ENCODE measurements at regions not wholly inside any gene's neighbourhood (a gene's known extent, or its start where the extent isn't known, plus 50 kb on each side); places are given as distances from the start of the nearest gene placed in this dataset.
"Not testable (repeated sequence)": the region's sequence is repeated elsewhere in the genome, so short reads cannot be mapped to it uniquely, and the experiment has no call there.

DNA sequence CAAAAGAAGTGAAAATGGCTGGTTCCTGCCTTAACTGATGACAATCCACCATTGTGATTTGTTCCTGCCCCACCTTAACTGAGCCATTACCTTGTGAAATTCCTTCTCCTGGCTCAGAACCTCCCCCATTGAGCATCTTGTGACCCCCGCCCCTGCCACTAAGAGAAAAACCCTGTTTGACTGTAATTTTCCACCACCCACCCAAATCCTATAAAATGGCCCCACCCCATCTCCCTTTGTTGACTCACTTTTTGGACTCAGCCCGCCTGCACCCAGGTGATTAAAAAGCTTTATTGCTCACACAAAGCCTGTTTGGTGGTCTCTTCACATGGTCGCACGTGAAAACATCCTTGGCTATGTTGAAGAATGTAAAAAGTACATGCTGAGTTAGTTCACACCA is 197.6 kb upstream of the FBN2 start:
- H3K4me3 ChIP-seq (ENCODE audit: low read length); H3K9ac ChIP-seq (ENCODE audit: low read length); H3K27me3 ChIP-seq (ENCODE audit: control insufficient read depth, insufficient read depth, low read length); H3K4me1 ChIP-seq (ENCODE audit: control insufficient read depth, low read depth, low read length); H3K9me3 ChIP-seq (ENCODE audit: control insufficient read depth, low read depth, low read length); H3K27ac ChIP-seq (ENCODE audit: low read length); H3K36me3 ChIP-seq (ENCODE audit: control insufficient read depth, low read depth, low read length): not testable (repeated sequence)

DNA sequence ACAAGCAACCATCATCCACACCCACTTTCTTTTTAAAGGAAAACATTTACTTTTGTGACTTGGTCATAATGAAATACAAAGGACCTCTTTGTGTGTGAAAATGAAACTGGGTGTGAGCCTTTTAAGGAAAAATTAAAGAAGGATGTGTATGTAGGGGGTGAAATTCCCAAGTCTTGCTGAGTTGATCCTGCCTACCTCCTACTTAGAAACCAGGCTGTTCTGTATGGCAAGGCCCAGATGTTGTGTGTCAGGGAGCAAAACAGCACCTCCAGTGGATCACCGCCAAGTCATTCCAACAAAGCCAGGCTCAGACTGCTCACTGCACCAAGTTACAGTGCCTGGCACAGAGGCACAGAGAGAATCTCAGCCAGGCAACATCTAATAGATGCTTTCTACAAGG is 198.5 kb upstream of the FBN2 start:
- Histone ChIP-seq H3K4me3 (ENCODE audit: low read length) (no peak overlapping the region), H3K27ac (ENCODE audit: low read length) (no peak overlapping the region), H3K27me3 (ENCODE audit: control insufficient read depth, insufficient read depth, low read length) (no peaks in the 10 kb centered on the region), H3K9ac (ENCODE audit: low read length) (no peak overlapping the region), H3K9me3 (ENCODE audit: control insufficient read depth, low read depth, low read length) (no peaks in the 10 kb centered on the region), H3K36me3 (ENCODE audit: control insufficient read depth, low read depth, low read length) (no peaks in the 10 kb centered on the region), H3K4me1 (ENCODE audit: control insufficient read depth, low read depth, low read length) (no peaks in the 10 kb centered on the region)

DNA sequence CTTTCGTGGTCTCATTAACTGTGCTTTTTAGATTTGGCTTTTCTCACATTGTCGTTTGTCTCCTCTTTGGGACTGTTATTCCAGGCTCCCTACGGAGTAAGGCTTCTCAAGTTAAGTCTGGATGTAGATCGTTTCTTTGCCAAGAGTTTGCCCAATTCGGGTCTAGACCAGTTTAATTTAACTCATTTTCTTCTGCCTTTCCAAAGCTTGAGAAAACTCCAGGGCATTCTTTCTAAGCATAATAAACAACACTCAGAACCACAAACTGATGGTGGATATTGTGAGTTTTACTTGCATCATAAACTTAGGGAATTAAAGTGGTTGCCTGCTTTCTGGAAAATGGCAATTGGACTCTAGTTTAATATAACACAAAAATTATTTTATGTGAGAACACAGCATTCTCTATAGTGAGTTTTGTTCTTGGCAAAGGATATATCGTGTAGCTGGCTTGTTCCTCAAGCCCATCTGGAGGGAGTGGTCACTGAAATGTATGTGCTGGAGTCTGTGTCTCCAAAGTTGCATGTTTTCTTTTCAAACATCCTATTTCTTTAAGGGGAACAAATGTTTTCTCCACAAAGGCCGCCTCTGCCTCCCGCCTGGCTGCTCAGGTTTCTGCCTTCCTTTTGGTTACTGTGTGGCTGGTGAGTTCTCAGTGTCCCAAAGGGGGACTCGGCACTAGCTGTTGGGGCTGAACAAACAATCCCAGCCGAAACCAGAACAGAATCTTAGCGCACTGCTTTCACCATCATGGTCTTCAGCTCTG is 211.3 kb upstream of the FBN2 start:
- Histone ChIP-seq H3K36me3 (ENCODE audit: control insufficient read depth, low read depth, low read length) (no peaks in the 10 kb centered on the region), H3K9ac (ENCODE audit: low read length) (no peak overlapping the region), H3K4me3 (ENCODE audit: low read length) (no peak overlapping the region), H3K27me3 (ENCODE audit: control insufficient read depth, insufficient read depth, low read length) (no peaks in the 10 kb centered on the region), H3K9me3 (ENCODE audit: control insufficient read depth, low read depth, low read length) (no peaks in the 10 kb centered on the region), H3K4me1 (ENCODE audit: control insufficient read depth, low read depth, low read length) (no peaks in the 10 kb centered on the region), H3K27ac (ENCODE audit: low read length) (no peak overlapping the region)

DNA sequence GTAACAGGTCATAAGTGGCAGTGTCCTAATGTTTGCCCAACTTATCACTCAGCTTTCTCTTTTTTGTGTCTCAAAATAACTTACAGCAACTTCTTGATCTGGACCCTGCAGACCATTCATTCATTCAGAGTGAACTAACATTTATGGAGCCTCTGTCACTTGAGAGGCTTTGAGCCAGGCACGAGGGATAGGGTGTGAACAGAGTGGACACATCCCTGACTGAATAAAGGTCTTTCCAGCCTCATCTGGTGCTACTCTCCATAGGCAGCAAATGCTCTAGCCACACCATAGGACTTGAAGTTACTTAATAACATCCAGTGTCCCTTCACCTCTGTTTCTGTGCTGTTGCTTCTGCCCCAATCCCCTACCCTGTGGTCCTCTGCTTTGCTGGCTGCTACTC is 212.1 kb upstream of the FBN2 start:
- no peak overlapping the region for H3K4me3 ChIP-seq (ENCODE audit: low read length)
- H3K27ac ChIP-seq (ENCODE audit: low read length) = no peak overlapping the region
- no peaks in the 10 kb centered on the region for H3K4me1 ChIP-seq (ENCODE audit: control insufficient read depth, low read depth, low read length)
- H3K9me3 ChIP-seq (ENCODE audit: control insufficient read depth, low read depth, low read length) = no peaks in the 10 kb centered on the region
- H3K36me3 ChIP-seq (ENCODE audit: control insufficient read depth, low read depth, low read length) = no peaks in the 10 kb centered on the region
- no peak overlapping the region for H3K9ac ChIP-seq (ENCODE audit: low read length)
- H3K27me3 ChIP-seq (ENCODE audit: control insufficient read depth, insufficient read depth, low read length) = no peaks in the 10 kb centered on the region

DNA sequence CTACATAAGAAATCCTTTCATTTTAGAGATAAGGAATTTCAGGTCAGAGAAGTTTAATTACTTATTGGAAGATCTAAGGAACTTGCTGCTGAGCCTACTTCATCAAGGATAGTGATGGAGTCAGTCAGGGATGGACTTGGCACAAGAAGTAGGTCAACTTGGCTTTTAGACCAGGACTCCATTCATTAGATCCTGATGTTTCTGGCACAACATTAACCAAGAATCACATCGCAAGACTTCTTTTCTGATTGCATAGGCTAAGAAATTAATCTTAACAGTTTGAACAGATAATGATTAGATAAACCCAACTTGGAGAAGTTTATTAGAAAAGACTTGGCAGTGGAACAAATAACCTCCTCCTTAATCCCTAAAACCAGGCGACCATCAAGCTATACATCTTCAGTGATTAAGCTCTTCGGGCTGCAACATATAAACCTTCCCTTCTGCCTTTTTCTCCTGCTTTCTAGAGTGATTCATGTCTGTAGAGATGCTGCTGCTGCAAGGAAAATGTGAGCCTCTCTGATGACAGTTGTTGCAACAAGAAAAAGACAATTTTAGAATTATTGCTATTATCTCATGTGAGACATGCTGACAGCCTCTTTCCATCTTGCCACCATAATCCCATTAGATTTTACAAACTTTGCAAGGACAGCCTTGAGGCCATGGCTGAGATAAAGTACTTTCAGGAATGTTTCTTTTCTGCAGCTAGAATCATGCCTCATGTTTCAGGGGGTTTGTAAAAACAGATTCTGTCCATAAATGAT is 207.9 kb upstream of the SLC27A6 start:
- no peak overlapping the region for H3K27ac ChIP-seq (ENCODE audit: low read length)
- no peaks in the 10 kb centered on the region for H3K36me3 ChIP-seq (ENCODE audit: control insufficient read depth, low read depth, low read length)
- H3K27me3 ChIP-seq (ENCODE audit: control insufficient read depth, insufficient read depth, low read length) = no peaks in the 10 kb centered on the region
- no peak overlapping the region for H3K4me3 ChIP-seq (ENCODE audit: low read length)
- no peaks in the 10 kb centered on the region for H3K9me3 ChIP-seq (ENCODE audit: control insufficient read depth, low read depth, low read length)
- no peaks in the 10 kb centered on the region for H3K4me1 ChIP-seq (ENCODE audit: control insufficient read depth, low read depth, low read length)
- no peak overlapping the region for H3K9ac ChIP-seq (ENCODE audit: low read length)

DNA sequence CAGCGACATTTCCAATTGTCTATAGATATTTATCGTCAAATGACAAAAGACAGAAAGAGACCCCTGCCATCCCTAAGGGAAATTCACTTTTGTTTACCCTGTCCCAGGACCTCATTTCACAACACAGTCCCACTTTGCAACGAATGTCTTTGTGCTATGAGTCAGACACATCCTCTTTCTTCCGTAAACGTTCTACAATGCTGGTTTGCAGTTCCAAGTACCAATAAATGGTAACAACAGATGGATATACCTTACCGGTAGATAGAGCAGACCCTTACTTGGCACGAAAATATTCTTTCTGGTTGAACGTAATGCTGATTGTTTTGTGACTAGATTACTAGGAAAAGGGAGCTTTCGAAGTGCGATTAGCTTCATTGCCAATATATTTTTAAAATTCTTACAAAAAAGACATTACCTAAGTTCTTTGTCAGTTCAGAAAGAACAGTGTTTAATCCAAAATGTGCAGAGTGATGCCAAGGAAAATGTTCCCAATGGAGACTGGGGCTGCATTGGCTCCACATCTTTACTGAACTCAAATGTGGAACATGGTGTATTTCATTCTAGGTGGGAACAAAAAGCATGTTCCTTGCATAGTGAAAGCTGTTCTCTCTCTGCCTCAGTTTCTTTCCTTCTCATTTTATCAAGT is 202.5 kb upstream of the SLC27A6 start:
- H3K4me3 ChIP-seq (ENCODE audit: low read length) = no peak overlapping the region
- H3K9ac ChIP-seq (ENCODE audit: low read length) = no peak overlapping the region
- H3K36me3 ChIP-seq (ENCODE audit: control insufficient read depth, low read depth, low read length) = no peaks in the 10 kb centered on the region
- H3K9me3 ChIP-seq (ENCODE audit: control insufficient read depth, low read depth, low read length) = no peaks in the 10 kb centered on the region
- H3K27ac ChIP-seq (ENCODE audit: low read length) = no peak overlapping the region
- no peaks in the 10 kb centered on the region for H3K27me3 ChIP-seq (ENCODE audit: control insufficient read depth, insufficient read depth, low read length)
- H3K4me1 ChIP-seq (ENCODE audit: control insufficient read depth, low read depth, low read length) = no peaks in the 10 kb centered on the region

DNA sequence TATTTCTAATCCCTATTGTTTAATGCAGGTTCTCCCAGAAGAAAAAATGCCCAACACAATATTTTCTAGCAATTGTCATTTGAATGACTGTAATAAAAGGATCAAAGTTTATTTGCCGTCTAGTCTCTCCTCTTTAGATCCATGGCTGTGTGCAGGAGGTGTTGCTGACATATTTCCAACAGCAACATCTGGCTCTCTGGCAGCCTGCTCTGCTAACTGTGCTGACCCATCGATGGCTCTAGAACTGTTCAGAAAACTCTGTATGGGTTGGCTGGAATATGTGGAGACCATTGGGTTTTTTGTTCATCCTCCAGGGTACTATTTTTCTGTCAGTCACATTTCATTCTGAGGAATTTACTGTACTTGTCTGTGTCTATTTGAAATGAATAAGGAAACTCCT is 202.0 kb upstream of the SLC27A6 start:
- H3K9ac ChIP-seq (ENCODE audit: low read length) = no peak overlapping the region
- H3K27ac ChIP-seq (ENCODE audit: low read length) = no peak overlapping the region
- H3K27me3 ChIP-seq (ENCODE audit: control insufficient read depth, insufficient read depth, low read length) = no peaks in the 10 kb centered on the region
- H3K36me3 ChIP-seq (ENCODE audit: control insufficient read depth, low read depth, low read length) = no peaks in the 10 kb centered on the region
- no peaks in the 10 kb centered on the region for H3K9me3 ChIP-seq (ENCODE audit: control insufficient read depth, low read depth, low read length)
- no peaks in the 10 kb centered on the region for H3K4me1 ChIP-seq (ENCODE audit: control insufficient read depth, low read depth, low read length)
- H3K4me3 ChIP-seq (ENCODE audit: low read length) = no peak overlapping the region

DNA sequence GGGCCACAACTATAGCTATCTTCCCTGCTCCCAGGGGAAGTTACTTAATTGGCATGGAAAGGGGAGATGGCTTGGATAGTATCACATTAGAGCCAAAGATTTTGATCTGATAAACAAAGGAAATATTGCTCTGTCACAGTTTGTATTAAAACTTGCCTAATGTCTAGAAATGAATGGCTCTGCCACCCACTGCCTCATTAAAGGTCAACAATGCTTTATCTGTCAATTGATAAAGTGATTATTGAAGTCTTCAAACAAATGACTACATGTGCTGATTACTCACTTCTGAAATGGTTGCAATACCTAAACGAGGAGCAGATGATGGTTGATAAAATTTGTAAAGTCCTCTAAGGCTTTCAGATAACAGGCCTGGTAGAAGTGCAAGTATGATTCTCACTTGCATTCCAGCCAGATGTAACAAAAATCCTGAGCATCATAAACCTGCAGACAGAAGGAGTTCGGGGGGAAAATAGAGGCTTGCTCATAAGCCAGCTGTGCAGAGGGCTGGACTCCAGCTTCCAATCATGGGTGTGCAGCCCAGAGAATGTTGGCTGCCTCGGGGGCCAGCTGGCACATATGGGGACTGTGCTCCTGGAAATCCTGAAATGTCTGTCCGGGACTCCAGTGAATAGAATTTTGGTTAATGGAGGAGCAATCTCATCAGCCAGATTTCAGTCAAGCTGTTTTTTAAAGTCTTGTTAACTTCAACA is 200.5 kb upstream of the SLC27A6 start:
- Histone ChIP-seq H3K4me3 (ENCODE audit: low read length) (no peak overlapping the region), H3K9ac (ENCODE audit: low read length) (no peak overlapping the region), H3K36me3 (ENCODE audit: control insufficient read depth, low read depth, low read length) (no peaks in the 10 kb centered on the region), H3K27ac (ENCODE audit: low read length) (no peak overlapping the region), H3K27me3 (ENCODE audit: control insufficient read depth, insufficient read depth, low read length) (no peaks in the 10 kb centered on the region), H3K4me1 (ENCODE audit: control insufficient read depth, low read depth, low read length) (no peaks in the 10 kb centered on the region), H3K9me3 (ENCODE audit: control insufficient read depth, low read depth, low read length) (no peaks in the 10 kb centered on the region)

DNA sequence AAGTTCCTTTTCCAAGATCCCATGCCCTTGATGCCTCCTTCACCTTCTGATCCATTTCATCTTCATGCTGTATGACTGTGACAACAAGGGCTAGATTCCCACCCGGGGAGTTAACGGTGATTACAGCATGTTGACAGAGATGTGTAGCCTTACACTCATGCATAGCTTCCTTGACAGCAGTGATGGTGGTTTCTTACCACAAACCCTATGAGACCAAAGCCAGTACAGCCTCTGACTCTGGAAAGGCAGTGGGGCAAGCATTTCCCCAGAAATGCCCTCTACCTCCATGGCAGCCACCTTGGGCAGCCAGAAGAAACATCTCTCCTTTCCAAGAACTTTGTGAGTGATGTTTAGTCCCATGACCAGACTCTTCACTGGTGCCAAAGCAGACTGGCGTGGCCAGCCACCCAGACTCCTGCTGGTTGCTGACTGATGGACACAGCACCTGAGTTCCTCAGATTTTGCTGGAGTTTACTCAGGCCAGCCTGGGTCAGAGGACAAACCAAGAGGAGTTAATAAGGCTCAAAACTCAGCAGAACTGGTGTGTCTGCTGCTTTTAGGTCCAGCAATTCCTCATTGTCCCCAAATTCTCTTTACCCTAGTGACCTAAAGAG is 199.7 kb upstream of the SLC27A6 start:
- no peak overlapping the region for H3K4me3 ChIP-seq (ENCODE audit: low read length)

DNA sequence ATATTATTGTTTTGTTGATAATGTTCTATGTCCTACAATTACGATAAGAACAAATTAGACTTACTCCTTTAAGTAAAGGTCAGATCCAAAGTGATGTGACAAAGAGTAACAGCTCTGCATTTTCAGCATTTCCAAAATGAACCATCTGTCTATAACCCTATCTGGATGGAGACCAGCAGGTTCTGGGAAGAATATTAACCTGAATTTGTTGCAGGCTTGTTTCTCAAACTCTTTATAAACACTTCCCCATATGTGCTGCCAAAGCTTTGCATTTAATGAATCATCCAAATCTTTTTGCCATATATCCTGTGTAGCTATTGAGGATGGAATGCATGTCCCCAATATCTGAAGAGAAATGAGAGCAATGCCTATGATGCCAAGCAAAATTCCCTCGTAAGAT is 198.9 kb upstream of the SLC27A6 start:
- no peaks in the 10 kb centered on the region for H3K27me3 ChIP-seq (ENCODE audit: control insufficient read depth, insufficient read depth, low read length)
- no peaks in the 10 kb centered on the region for H3K9me3 ChIP-seq (ENCODE audit: control insufficient read depth, low read depth, low read length)
- H3K4me3 ChIP-seq (ENCODE audit: low read length) = no peak overlapping the region
- H3K9ac ChIP-seq (ENCODE audit: low read length) = no peak overlapping the region
- no peaks in the 10 kb centered on the region for H3K36me3 ChIP-seq (ENCODE audit: control insufficient read depth, low read depth, low read length)
- no peaks in the 10 kb centered on the region for H3K4me1 ChIP-seq (ENCODE audit: control insufficient read depth, low read depth, low read length)
- no peak overlapping the region for H3K27ac ChIP-seq (ENCODE audit: low read length)

More for the DNA sequence above, 199.7 kb upstream of the SLC27A6 start:
- no peak overlapping the region for H3K27ac ChIP-seq (ENCODE audit: low read length)
- H3K9me3 ChIP-seq (ENCODE audit: control insufficient read depth, low read depth, low read length) = no peaks in the 10 kb centered on the region
- H3K36me3 ChIP-seq (ENCODE audit: control insufficient read depth, low read depth, low read length) = no peaks in the 10 kb centered on the region
- no peaks in the 10 kb centered on the region for H3K4me1 ChIP-seq (ENCODE audit: control insufficient read depth, low read depth, low read length)
- no peaks in the 10 kb centered on the region for H3K27me3 ChIP-seq (ENCODE audit: control insufficient read depth, insufficient read depth, low read length)
- no peak overlapping the region for H3K9ac ChIP-seq (ENCODE audit: low read length)

DNA sequence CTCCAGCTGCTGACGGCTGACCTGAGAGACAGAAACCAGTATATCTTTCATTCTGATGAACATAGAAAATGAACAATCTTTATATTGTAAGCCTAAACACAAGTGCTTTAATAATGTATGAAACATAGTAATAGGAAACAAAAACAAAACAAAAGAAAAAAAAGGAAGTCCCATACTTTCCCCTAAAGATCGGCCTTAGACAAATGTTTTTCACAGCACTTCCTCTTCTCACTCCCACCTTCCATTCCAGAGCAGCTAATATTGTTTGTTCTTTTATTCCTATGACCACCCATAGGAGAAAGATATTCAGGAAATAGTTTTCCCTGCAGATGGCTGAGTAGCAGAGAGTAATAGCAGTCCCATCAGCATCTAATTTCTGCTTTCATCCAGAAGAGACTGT is 194.4 kb upstream of the SLC27A6 start:
- no peaks in the 10 kb centered on the region for H3K9me3 ChIP-seq (ENCODE audit: control insufficient read depth, low read depth, low read length)
- H3K36me3 ChIP-seq (ENCODE audit: control insufficient read depth, low read depth, low read length) = no peaks in the 10 kb centered on the region
- H3K27ac ChIP-seq (ENCODE audit: low read length) = no peak overlapping the region
- H3K27me3 ChIP-seq (ENCODE audit: control insufficient read depth, insufficient read depth, low read length) = no peaks in the 10 kb centered on the region
- H3K4me1 ChIP-seq (ENCODE audit: control insufficient read depth, low read depth, low read length) = no peaks in the 10 kb centered on the region
- no peak overlapping the region for H3K9ac ChIP-seq (ENCODE audit: low read length)
- no peak overlapping the region for H3K4me3 ChIP-seq (ENCODE audit: low read length)

All from iPS-18a (cell line).